Left renal pelvis (tissue), 4 donors: ENCODE measurements at regions not wholly inside any gene's neighbourhood (a gene's known extent, or its start where the extent isn't known, plus 50 kb on each side); places are given as distances from the start of the nearest gene placed in this dataset.
"Not testable (repeated sequence)": the region's sequence is repeated elsewhere in the genome, so short reads cannot be mapped to it uniquely, and the experiment has no call there.

Experiments
- DNase-seq, 4 donors: peaks; one replicate each; pipeline ENCODE4 v3.0.0-alpha.2; 2013; ENCODE audit warnings: low read depth in 4 of 4, low spot score in 3 of 4

- DNase-seq = no peak
These were observed 337.3 kb upstream of the ARHGEF26 start for GRCh38 chr3:153783741-153784480.

- DNase-seq = no peak
These were observed 335.3 kb upstream of the ARHGEF26 start for GRCh38 chr3:153785901-153786300.

- no peak for DNase-seq
These were observed 331.8 kb upstream of the ARHGEF26 start for GRCh38 chr3:153789380-153789779.

GRCh38 chr3:153797056-153797455 is 324.1 kb upstream of the ARHGEF26 start:
- DNase-seq = not testable (repeated sequence)

GRCh38 chr3:153809097-153809496 is 312.1 kb upstream of the ARHGEF26 start:
- no peak for DNase-seq

- DNase-seq = no peak
These were observed 302.9 kb upstream of the ARHGEF26 start for GRCh38 chr3:153818338-153818737.

- DNase-seq = no peak
These were observed 301.2 kb upstream of the ARHGEF26 start for GRCh38 chr3:153820035-153820434.

GRCh38 chr3:153828346-153828745 is 292.8 kb upstream of the ARHGEF26 start:
- DNase-seq = not testable (repeated sequence)

GRCh38 chr3:153829606-153830170 is 291.5 kb upstream of the ARHGEF26 start:
- no peak for DNase-seq

- no peak for DNase-seq
These were observed 290.6 kb upstream of the ARHGEF26 start for GRCh38 chr3:153830552-153830951.

GRCh38 chr3:153835540-153835939 is 285.6 kb upstream of the ARHGEF26 start:
- no peak for DNase-seq

- DNase-seq = no peak
These were observed 280.7 kb upstream of the ARHGEF26 start for GRCh38 chr3:153840487-153840886.

- DNase-seq = no peak
These were observed 277.2 kb upstream of the ARHGEF26 start for GRCh38 chr3:153843994-153844393.

GRCh38 chr3:153845311-153845710 is 275.9 kb upstream of the ARHGEF26 start:
- DNase-seq = no peak

- DNase-seq = no peak
These were observed 272.5 kb upstream of the ARHGEF26 start for GRCh38 chr3:153848702-153849101.

- no peak for DNase-seq
These were observed 268.8 kb upstream of the ARHGEF26 start for GRCh38 chr3:153852355-153852754.

- DNase-seq = no peak
These were observed 268.0 kb upstream of the ARHGEF26 start for GRCh38 chr3:153853163-153853562.

GRCh38 chr3:153855772-153856171 is 265.4 kb upstream of the ARHGEF26 start:
- DNase-seq = no peak

GRCh38 chr3:153856932-153857331 is 264.3 kb upstream of the ARHGEF26 start:
- DNase-seq = no peak

- DNase-seq = no peak
These were observed 256.4 kb upstream of the ARHGEF26 start for GRCh38 chr3:153864793-153865192.

GRCh38 chr3:153866901-153867300 is 254.3 kb upstream of the ARHGEF26 start:
- DNase-seq = no peak

GRCh38 chr3:153874348-153874747 is 246.8 kb upstream of the ARHGEF26 start:
- DNase-seq = not testable (repeated sequence)
